M059J (cell line): ENCODE measurements at regions not wholly inside any gene's neighbourhood (a gene's known extent, or its start where the extent isn't known, plus 50 kb on each side); places are given as distances from the start of the nearest gene placed in this dataset.
A peak's percentile ranks its signal among the peaks of the same experiment; 100 is the strongest.

Source experiments
- DNase-seq: peaks from one replicate; pipeline ENCODE4 v3.0.0-alpha.2; 2012; ENCODE audit warnings: low read depth

DNA sequence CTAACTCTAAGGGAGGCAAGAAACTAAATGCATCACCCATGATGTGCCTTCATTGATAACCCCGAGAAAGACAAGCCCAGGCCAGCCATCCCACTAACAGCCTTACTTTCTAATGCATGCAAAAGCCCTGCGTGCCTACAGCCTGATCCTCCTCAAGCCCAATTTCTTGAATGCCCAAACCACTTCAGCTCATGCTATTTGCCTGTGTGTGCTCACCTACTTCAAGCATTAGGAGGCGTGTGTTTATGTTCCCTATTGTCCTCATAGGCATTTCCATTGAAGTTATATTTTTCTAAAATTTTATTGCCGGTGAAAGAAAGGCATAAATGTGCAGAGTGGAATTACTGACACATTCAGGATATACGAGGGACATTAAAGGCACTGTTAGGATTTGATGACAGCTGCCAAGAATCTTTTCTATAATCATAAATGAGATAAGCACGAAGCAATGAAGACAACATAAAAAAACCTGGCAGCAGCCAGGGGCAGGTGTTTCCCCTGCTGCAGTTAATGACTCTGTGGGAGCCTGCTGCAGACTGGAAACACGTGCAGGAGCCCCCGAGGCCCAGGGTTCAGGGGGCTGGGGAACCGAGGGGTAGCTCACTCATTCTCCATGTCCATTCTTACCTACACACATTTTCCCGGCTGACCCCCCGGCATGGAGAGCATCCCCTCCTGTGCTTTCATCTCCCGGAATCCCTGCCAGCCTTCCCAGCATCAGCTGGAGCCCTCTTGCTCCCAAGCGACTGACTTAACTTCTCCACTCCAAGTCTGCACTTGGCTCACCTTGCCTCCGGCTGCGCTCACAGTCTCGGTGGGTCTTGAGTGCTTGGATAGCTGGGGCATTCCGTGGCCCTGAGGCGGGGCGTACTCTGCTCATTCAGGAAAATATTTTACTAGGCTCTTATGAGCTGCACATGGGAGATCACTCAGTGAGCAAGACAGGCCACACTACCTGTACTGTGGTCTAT, 292.3 kb upstream of the SIX2 start:
- DNase-seq, result no peak

- DNase-seq, result no peak
These were observed 290.9 kb upstream of the SIX2 start for GRCh38 chr2:45300026-45300750.

DNA sequence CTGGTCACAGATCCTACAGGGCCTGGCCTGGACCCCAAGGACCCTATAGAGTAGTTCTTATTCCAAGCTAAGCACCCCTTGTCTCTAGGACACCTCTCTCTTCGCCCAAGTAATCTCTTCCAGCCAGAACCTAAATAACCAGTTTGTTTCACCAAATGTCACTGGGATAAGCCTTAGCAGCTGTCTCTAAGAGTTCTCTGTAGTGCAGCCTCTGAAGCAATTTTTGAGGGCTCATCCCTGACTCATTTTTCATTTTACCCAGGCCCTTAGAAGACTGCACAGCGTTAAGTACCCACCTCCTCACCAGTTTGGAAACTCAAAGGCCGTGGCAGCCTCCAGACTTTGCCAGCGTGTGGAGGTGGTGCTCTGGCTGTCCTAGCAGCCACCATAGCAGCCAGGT, 290.1 kb upstream of the SIX2 start:
- no peak for DNase-seq

GRCh38 chr2:45293182-45293581, 283.9 kb upstream of the SIX2 start:
- no peak for DNase-seq

GRCh38 chr2:45291296-45291701, 282.0 kb upstream of the SIX2 start:
- DNase-seq, result no peak

GRCh38 chr2:45289997-45290709, 280.9 kb upstream of the SIX2 start:
- no peak for DNase-seq

DNA sequence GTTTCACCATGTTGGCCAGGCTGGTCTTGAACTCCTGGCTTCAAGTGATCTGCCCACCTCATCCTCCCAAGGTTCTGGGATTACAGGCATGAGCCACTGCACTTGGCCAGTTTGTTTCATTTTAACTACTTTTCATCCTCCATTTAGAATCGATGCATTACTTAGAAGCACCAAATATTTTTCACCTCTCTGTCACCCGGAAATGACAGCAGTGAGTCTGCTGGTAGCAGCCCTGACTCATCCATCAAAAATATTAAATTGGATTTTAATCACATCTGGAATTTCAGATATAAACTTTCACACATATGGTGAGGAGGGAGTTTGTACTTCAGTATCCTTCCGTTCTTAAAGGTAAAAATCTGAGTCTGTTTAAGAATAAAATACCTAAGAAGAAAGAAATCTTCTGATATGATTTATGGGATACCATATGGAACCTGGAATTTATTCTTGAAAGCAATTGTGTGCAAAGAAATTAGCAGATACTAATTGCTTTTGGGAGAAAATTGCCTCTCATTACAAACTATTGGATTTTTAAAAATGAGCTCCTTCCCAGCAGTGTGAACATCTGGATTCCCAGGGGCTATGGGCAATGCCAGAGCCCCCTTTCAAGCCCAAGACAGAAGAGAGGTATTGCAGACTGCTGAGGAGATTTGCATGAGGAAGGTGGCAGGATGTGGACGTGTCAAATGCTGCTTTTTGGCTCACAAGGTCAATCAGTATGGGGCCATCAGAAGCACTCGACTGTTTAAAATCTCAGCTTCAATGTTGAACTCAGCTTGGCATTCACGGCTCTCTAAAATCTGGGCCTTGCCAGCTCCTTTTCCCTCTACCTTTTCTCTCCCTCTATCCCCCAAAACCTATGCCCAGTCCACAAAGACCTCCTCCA, 279.5 kb upstream of the SIX2 start:
- DNase-seq, result no peak

- DNase-seq, result peak; percentile 37
These were observed 277.8 kb upstream of the SIX2 start for GRCh38 chr2:45287045-45287444.

DNA sequence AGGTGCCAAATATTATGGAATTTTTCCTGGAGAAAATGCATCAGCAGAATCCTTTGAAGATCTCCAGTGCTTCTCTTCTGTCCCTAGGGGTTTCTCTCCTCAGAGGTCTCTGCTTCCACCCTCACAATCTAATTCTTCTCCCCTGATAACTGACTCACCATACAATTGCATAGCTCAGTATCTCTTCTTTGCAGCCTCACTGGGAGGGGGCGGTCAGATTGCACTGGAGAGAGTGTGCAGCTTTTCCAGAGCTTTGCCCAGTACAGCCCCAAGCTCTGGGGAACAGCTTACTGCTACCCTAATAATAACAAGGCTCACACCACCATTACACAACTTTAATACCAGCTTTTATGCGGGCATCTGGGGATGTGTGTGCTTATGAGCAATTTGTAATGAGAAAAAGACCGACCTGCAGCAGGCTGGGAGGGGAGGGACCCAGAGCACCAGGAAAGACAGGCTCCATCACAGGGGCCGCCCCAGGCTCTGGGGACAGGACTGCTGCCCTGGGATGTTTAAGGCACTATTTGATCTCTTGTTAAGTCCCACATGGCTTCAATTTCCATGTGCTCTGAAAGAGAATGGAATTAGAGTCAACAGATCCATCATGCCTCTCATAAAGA, 276.6 kb upstream of the SIX2 start:
- no peak for DNase-seq

DNA sequence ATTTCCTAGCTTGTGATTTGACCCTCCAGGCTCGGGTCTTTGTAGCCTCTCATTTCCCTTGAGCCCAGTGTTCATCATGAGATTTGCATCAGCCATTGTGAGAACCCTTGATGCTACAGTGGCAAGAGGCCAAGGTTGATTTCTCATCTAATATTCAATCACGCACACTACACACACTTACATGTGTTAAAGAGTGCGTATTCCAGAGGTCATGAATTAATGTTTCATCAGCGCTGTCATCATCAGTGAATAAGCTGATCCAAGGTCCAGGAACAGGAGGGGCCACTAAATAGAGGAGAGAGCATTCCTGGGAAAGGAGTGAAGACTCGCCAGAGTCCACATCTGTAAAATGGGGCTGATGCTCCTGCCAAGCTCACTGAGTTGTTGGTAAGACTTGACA, 276.1 kb upstream of the SIX2 start:
- no peak for DNase-seq

DNA sequence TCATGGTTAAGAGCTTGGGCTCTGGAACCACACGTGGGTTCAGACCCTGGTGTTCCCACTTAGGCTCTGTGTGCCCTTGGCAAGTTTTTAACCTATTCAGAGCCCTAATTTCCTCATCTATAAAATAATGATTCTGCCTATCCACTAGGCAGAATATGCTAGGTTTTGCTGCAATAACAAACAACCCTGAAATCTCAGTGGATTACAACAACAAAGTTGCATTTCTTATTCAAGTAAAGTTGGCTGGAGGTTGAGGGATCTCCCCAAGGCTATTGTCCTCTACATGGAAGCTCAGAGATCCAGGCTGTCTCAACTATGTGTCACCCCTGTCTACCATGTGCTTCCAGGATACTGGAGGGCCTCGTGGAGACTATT, 275.4 kb upstream of the SIX2 start:
- no peak for DNase-seq

DNA sequence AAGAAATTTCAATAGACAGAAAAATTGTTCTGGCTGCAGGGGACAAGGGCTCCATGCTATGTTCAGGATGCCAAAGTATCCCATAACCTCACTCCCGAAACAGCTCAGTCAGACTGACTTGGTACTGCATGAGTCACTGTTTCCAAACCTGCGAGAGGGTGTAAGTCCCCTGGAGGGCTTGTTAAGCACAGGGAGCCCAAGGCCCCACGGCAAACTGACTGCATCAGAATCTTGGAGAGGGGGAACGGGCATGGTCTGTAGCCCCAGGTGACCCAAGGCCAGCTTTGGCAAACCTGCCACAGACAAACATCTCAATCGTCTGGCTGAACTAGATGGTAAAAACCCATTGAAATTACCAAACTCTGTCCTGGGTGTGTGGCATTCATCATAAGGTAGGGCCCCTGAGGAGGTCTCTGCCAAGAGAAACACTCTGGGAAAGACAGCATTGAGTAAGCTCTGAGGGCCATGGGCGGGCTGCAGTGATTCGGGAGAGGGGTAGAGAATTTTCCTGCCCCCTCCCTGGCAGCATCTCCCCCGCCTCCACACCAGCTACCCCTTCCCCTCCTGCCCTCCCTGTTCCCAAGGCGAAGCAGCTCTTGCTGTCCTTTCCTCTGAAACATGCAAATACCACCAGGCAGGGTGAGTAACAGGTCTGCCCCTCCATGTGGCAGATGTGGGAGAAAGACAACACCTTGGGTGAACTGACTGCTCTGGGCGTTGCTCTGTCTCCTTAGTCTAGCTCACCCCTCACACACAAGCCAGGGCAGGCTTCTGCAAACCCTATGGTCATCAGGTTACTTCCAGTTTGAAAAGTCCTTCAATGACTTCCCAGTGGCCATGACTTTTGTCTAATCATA, 274.7 kb upstream of the SIX2 start:
- peak; percentile 94 for DNase-seq

GRCh38 chr2:45282646-45283045, 273.4 kb upstream of the SIX2 start:
- DNase-seq, result peak; percentile 53

DNA sequence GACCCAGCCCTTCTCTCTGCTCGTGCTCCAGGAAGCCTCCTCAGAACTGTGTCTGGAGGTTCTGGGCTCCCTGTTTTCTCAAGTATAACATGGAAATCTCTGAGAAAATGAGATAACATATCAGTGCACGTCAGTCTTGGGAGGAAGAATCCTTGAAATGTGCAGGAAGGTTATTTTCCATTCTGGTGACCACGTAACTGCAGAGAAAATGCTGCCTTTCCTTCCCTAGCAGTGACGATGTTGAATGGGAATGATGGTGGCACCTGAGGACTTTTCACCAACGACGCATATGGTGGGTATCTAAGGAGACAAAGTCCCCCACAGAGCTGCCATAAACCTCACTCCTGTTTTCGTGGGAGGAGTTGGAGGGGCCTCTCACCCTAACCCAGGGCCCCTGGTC, 272.1 kb upstream of the SIX2 start:
- no peak for DNase-seq

DNA sequence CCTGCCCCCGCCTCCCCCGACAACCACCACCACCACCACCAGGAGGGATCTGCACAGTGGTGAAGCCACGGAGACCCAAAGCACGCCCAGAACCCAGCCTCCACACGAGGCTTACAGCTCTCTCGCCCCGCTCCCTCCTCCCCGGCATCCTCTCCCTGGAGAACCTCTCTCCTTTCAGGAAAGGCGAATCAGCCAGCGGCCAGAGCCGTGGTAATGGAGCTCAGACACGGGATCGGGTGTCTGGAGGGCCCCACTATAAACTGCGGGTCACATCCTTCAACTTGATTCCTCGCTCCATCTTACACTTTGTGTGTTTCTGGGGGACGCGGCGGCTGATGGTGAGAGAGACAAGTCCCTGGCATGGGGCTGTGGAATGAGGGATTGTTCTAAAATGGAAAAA, 271.5 kb upstream of the SIX2 start:
- DNase-seq, result no peak

DNA sequence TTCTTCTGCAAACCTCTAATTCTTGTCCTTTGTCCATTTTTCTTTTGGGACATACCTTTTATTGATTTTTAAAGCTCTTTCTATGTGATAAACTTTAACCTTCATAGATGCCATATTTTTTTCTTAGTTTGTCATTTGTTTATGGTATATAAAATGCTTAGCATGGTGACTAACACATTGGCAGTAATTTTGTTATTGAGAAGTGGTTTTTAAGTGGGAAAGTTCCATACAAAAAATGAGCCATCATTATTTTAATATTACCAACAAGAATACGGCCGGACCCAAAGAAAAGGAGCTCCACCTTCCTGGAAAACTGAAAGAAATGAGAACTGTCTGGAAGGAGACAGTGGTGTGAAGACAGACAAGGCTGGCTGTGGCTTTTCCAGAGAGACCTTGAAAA, 270.1 kb upstream of the SIX2 start:
- DNase-seq, result no peak

GRCh38 chr2:45278365-45279078, 269.3 kb upstream of the SIX2 start:
- DNase-seq, result peak; percentile 57

DNA sequence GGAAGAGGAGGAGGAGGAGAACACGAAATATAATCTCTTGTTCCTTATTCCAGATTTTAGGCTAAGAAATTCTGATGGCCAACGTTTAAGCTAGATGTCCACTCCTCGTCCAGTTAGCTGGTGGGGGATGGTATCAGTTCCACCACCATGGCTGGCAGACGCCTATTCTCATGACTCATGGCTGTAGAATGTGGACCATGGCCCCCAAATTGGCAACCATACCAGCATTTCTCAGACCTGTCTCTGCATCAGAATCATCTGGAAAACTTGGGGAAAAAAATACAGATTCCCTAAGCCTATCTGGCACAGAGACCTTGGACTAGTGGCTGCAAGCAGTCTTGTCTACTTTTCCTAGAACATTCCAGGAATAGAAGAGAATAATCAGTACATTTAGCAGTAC, 267.7 kb upstream of the SIX2 start:
- DNase-seq, result peak; percentile 79

GRCh38 chr2:45275806-45276205, 266.6 kb upstream of the SIX2 start:
- DNase-seq, result peak; percentile 40
